K562 (cell line): ENCODE measurements at regions not wholly inside any gene's neighbourhood (a gene's known extent, or its start where the extent isn't known, plus 50 kb on each side); places are given as distances from the start of the nearest gene placed in this dataset.

ENCODE experiments used
- CBFA2T2 ChIP-seq: fragments of 450-650 bp; conservative IDR thresholded peaks from 2 replicates; pipeline ENCODE4 v1.6.1; 2017; ENCODE audit warnings: mild to moderate bottlenecking
- IFI16 ChIP-seq: fragments of 250-450 bp; sonication (Bioruptor Pico); IDR thresholded peaks from 2 replicates; pipeline ENCODE4 v2.1.2; 2022; ENCODE audit warnings: mild to moderate bottlenecking, inconsistent platforms
- MEF2A ChIP-seq: IDR thresholded peaks from 2 replicates; pipeline ENCODE4 v1.6.1; 2011; ENCODE audit warnings: low read depth, mild to moderate bottlenecking, low read length, moderate library complexity; ENCODE audit not compliant: control insufficient read depth
- RAD51 ChIP-seq: fragments of 450-650 bp; IDR thresholded peaks from 2 replicates; pipeline ENCODE4 v1.7.1; 2016; ENCODE audit warnings: low read depth, mild to moderate bottlenecking, borderline replicate concordance
- TFE3 ChIP-seq: fragments of 450-650 bp; formaldehyde crosslinking; IDR thresholded peaks from 2 replicates; pipeline ENCODE4 v1.4.0; 2020; ENCODE audit warnings: mild to moderate bottlenecking, mixed read lengths
- TOE1 ChIP-seq, 2 experiments: fragments of 450-650 bp in 1 of 2; sonication (generic) in 1 of 2; formaldehyde crosslinking in 1 of 2; IDR thresholded peaks; 2 replicates each; pipeline versions ENCODE4 v1.7.1 to v1.8.0; 2016 to 2022; ENCODE audit warnings: borderline replicate concordance in 2 of 2, mild to moderate bottlenecking in 2 of 2, antibody characterized with exemption in 1 of 2, inconsistent platforms in 1 of 2, low read depth in 1 of 2, missing genetic modification reagents in 1 of 2, moderate library complexity in 1 of 2
- USF2 ChIP-seq: sonication (generic); formaldehyde crosslinking; IDR thresholded peaks from 2 replicates; pipeline ENCODE4 v1.5.0; 2020; ENCODE audit warnings: missing genetic modification reagents
- ZNF133 ChIP-seq: fragments of 250-450 bp; sonication (Bioruptor Pico); IDR thresholded peaks from 2 replicates; pipeline ENCODE4 v1.4.0; 2020; ENCODE audit warnings: mild to moderate bottlenecking
- ZNF165 ChIP-seq: fragments of 250-450 bp; sonication (Bioruptor Pico); IDR thresholded peaks from 2 replicates; pipeline ENCODE4 v1.4.0; 2020; ENCODE audit warnings: borderline replicate concordance
- ZNF764 ChIP-seq: fragments of 250-450 bp; sonication (Bioruptor Pico); IDR thresholded peaks from 2 replicates; pipeline ENCODE4 v1.4.0; 2020; ENCODE audit warnings: low read depth, mild to moderate bottlenecking, moderate library complexity
- TF ChIP-seq, protein P1 (sequence below): fragments of 450-650 bp; IDR thresholded peaks from 2 replicates; pipeline ENCODE4 v1.6.1; 2016; ENCODE audit warnings: mild to moderate bottlenecking
- TF ChIP-seq, protein P2 (sequence below): fragments of 450-650 bp; conservative IDR thresholded peaks from 2 replicates; pipeline ENCODE4 v1.6.1; 2016; ENCODE audit warnings: missing genetic modification characterization, low read depth, mild to moderate bottlenecking, control low read depth, missing compliant biosample characterization

DNA sequence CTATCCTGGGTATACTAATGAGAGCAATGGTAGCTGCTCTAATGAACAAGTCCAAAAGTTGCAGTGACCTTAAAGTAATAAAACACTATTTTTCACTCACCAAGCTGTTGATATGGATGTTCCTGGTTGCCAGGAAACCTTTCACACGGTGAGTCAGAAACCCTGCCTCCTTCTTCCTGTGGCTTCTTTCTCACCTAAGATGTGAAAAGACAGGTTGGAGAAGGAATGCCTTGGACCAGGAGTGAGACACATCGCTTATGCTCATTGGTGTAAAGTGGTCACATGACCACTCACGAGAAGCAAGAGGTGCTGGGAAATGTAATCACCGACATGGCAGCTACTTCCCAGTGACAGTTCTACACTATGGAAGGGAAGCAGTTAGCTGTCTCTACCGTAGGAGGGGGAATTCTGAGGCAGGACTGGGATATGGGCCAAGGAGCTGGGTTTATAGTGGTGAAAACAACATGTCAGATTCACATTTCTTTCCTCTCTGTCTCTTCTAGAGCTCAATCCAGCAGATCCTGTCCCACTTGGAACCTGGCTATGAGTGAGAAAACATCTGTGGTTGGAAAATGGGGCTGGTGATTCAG lies 320.4 kb upstream of the KLF4 start (continued):
- TF ChIP-seq, protein P1, sequence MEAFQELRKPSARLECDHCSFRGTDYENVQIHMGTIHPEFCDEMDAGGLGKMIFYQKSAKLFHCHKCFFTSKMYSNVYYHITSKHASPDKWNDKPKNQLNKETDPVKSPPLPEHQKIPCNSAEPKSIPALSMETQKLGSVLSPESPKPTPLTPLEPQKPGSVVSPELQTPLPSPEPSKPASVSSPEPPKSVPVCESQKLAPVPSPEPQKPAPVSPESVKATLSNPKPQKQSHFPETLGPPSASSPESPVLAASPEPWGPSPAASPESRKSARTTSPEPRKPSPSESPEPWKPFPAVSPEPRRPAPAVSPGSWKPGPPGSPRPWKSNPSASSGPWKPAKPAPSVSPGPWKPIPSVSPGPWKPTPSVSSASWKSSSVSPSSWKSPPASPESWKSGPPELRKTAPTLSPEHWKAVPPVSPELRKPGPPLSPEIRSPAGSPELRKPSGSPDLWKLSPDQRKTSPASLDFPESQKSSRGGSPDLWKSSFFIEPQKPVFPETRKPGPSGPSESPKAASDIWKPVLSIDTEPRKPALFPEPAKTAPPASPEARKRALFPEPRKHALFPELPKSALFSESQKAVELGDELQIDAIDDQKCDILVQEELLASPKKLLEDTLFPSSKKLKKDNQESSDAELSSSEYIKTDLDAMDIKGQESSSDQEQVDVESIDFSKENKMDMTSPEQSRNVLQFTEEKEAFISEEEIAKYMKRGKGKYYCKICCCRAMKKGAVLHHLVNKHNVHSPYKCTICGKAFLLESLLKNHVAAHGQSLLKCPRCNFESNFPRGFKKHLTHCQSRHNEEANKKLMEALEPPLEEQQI: no peak
- TF ChIP-seq ZNF133 (CRISPR knock-in tag) (no peak), ZNF764 (no peak), IFI16 (no peak), RAD51 (peak; percentile 82), ZNF165 (CRISPR knock-in tag) (no peak), CBFA2T2 (peak; percentile 31; the same call in 1 of the 2 replicates), MEF2A (no peak), TFE3 (CRISPR knock-in tag) (peak; percentile 90), TOE1 (IDR thresholded peaks at IDR 0.05; ENCODE audit: borderline replicate concordance) (peak; percentile 86), TOE1 (CRISPR knock-in tag; IDR thresholded peaks at IDR 0.05; ENCODE audit: borderline replicate concordance, low read depth) (no peak), USF2 (peak; percentile 79)
- TF ChIP-seq, protein P2, sequence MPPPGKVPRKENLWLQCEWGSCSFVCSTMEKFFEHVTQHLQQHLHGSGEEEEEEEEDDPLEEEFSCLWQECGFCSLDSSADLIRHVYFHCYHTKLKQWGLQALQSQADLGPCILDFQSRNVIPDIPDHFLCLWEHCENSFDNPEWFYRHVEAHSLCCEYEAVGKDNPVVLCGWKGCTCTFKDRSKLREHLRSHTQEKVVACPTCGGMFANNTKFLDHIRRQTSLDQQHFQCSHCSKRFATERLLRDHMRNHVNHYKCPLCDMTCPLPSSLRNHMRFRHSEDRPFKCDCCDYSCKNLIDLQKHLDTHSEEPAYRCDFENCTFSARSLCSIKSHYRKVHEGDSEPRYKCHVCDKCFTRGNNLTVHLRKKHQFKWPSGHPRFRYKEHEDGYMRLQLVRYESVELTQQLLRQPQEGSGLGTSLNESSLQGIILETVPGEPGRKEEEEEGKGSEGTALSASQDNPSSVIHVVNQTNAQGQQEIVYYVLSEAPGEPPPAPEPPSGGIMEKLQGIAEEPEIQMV (tag): no peak
